ENCODE measurements at regions not wholly inside any gene's neighbourhood (a gene's known extent, or its start where the extent isn't known, plus 50 kb on each side); places are given as distances from the start of the nearest gene placed in this dataset.

DNA sequence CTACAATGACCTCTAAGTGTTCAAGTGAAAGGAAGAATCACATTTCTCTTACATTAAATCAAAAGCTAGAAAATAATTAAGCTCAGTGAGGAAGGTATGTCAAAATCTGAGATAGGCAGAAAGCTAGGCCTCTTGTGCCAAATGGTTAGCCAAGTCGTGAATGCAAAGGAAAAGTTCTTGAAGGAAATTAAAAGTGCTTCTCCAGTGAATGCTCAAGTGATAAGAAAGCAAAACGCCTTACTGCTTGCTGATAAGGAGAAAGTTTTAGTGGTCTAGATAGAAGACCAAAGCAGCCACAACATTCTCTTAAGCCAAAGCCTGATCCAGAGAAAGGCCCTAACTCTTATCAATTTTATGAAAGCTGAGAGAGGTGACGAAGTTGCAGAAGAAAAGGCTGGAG is 932.3 kb upstream of the ACVR2A start:
- no peaks in the 10 kb centered on the region for H3K9me3 Mint-ChIP-seq (ENCODE audit: unreplicated experiment)
- Histone ChIP-seq H3K9me3 (ENCODE audit: insufficient read depth, low read depth, low read length) (no peaks in the 10 kb centered on the region), H4K20me1 (ENCODE audit: insufficient read depth, low read length) (no peaks in the 10 kb centered on the region), H3K27ac (ENCODE audit: low read depth, low read length) (no peak overlapping the region), H3K79me2 (ENCODE audit: insufficient read depth, low read length) (no peaks in the 10 kb centered on the region), H3K4me3 (ENCODE audit: insufficient read depth, low read depth, low read length) (no peak overlapping the region), H3K9ac (ENCODE audit: low read length) (no peak overlapping the region), H3K4me2 (ENCODE audit: low read length) (no peak overlapping the region), H3K27me3 (ENCODE audit: insufficient read depth, low read length) (no peaks in the 10 kb centered on the region), H3K36me3 (ENCODE audit: insufficient read depth, low read length) (no peaks in the 10 kb centered on the region), H3K4me1 (ENCODE audit: insufficient read depth, low read length) (no peaks in the 10 kb centered on the region), H2AFZ (ENCODE audit: low read depth, low read length) (no peak overlapping the region)
- DNase-seq (ENCODE audit: low read depth) (no peak), FAIRE-seq (no peak)
- no peak overlapping the region for H3K4me3 Mint-ChIP-seq (ENCODE audit: unreplicated experiment)
- TF ChIP-seq, protein P1, sequence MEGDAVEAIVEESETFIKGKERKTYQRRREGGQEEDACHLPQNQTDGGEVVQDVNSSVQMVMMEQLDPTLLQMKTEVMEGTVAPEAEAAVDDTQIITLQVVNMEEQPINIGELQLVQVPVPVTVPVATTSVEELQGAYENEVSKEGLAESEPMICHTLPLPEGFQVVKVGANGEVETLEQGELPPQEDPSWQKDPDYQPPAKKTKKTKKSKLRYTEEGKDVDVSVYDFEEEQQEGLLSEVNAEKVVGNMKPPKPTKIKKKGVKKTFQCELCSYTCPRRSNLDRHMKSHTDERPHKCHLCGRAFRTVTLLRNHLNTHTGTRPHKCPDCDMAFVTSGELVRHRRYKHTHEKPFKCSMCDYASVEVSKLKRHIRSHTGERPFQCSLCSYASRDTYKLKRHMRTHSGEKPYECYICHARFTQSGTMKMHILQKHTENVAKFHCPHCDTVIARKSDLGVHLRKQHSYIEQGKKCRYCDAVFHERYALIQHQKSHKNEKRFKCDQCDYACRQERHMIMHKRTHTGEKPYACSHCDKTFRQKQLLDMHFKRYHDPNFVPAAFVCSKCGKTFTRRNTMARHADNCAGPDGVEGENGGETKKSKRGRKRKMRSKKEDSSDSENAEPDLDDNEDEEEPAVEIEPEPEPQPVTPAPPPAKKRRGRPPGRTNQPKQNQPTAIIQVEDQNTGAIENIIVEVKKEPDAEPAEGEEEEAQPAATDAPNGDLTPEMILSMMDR (IDR thresholded peaks at IDR 0.05; ENCODE audit: insufficient read depth, low read depth, low read length) = no peak
- no peak for TF ChIP-seq EZH2 (IDR thresholded peaks at IDR 0.05; ENCODE audit: insufficient read depth, low read length)
- no peak overlapping the region for H3K27ac Mint-ChIP-seq (ENCODE audit: unreplicated experiment)
- H3K4me1 Mint-ChIP-seq (ENCODE audit: low read depth, unreplicated experiment) = no peaks in the 10 kb centered on the region
- no peaks in the 10 kb centered on the region for H3K27me3 Mint-ChIP-seq (ENCODE audit: low read depth, unreplicated experiment)
- no peaks in the 10 kb centered on the region for H3K36me3 Mint-ChIP-seq (ENCODE audit: low read depth, unreplicated experiment)

DNA sequence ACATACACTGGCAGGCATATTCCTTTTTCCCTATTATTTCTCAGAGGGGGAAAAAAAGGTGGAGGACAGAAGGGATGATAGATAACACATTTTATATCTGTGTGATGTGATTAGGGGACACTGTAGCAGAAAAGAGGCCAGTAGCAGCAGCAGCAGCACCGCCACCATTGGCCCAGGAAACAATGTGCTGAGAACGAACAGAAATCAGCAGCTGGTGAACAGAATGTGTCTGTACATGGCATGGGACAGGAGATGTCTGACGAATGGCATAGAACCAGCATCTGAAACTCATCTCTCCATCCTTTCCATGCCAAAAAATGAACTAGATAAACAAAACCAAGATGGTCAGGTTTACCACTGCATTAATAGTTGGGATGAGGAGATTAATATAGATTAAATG is 936.1 kb upstream of the ACVR2A start:
- no peaks in the 10 kb centered on the region for H3K27me3 ChIP-seq (ENCODE audit: insufficient read depth, low read length)
- Mint-ChIP-seq H3K27ac (ENCODE audit: unreplicated experiment) (no peak overlapping the region), H3K9me3 (ENCODE audit: unreplicated experiment) (no peaks in the 10 kb centered on the region), H3K4me3 (ENCODE audit: unreplicated experiment) (no peak overlapping the region), H3K4me1 (ENCODE audit: low read depth, unreplicated experiment) (no peaks in the 10 kb centered on the region), H3K27me3 (ENCODE audit: low read depth, unreplicated experiment) (no peaks in the 10 kb centered on the region), H3K36me3 (ENCODE audit: low read depth, unreplicated experiment) (no peaks in the 10 kb centered on the region)
- H3K79me2 ChIP-seq (ENCODE audit: insufficient read depth, low read length) = no peaks in the 10 kb centered on the region
- H3K9ac ChIP-seq (ENCODE audit: low read length) = no peak overlapping the region
- H3K4me1 ChIP-seq (ENCODE audit: insufficient read depth, low read length) = no peaks in the 10 kb centered on the region
- no peak overlapping the region for H3K27ac ChIP-seq (ENCODE audit: low read depth, low read length)
- no peaks in the 10 kb centered on the region for H4K20me1 ChIP-seq (ENCODE audit: insufficient read depth, low read length)
- no peak overlapping the region for H3K4me2 ChIP-seq (ENCODE audit: low read length)
- H3K4me3 ChIP-seq (ENCODE audit: insufficient read depth, low read depth, low read length) = no peak overlapping the region
- no peak overlapping the region for H2AFZ ChIP-seq (ENCODE audit: low read depth, low read length)
- H3K9me3 ChIP-seq (ENCODE audit: insufficient read depth, low read depth, low read length) = no peaks in the 10 kb centered on the region
- DNase-seq (ENCODE audit: low read depth) = no peak
- TF ChIP-seq EZH2 (IDR thresholded peaks at IDR 0.05; ENCODE audit: insufficient read depth, low read length) = no peak
- TF ChIP-seq, protein P1 (IDR thresholded peaks at IDR 0.05; ENCODE audit: insufficient read depth, low read depth, low read length) = no peak
- no peak for FAIRE-seq
- no peaks in the 10 kb centered on the region for H3K36me3 ChIP-seq (ENCODE audit: insufficient read depth, low read length)

DNA sequence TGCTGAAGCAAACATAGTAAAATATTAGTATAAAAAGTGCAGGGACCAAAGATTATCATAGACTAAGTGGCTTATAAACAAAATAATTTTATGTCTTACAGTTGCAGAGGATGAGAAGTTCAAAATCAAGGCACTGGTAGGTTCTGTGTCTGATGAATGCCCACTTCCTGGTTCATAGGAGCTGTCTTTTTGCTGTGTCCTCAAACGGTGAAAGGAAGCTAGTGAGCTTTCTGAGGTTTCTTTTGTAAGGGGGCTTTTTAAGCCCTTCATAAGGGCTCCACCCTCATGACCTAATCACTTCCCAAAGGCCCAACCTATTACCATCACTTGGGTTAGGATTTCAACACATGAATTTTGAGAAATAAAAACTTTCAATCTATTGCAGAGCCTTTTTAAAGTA is 946.7 kb upstream of the ACVR2A start:
- H3K27me3 ChIP-seq (ENCODE audit: insufficient read depth, low read length) = no peaks in the 10 kb centered on the region
- no peaks in the 10 kb centered on the region for H3K27me3 Mint-ChIP-seq (ENCODE audit: low read depth, unreplicated experiment)
- no peak for FAIRE-seq

More for the DNA sequence above, 946.7 kb upstream of the ACVR2A start:
- no peaks in the 10 kb centered on the region for H3K79me2 ChIP-seq (ENCODE audit: insufficient read depth, low read length)
- DNase-seq (ENCODE audit: low read depth) = no peak
- no peak overlapping the region for H3K4me2 ChIP-seq (ENCODE audit: low read length)
- H3K4me3 Mint-ChIP-seq (ENCODE audit: unreplicated experiment) = no peak overlapping the region
- H3K4me1 ChIP-seq (ENCODE audit: insufficient read depth, low read length) = no peaks in the 10 kb centered on the region
- no peak overlapping the region for H3K27ac Mint-ChIP-seq (ENCODE audit: unreplicated experiment)
- no peaks in the 10 kb centered on the region for H3K36me3 ChIP-seq (ENCODE audit: insufficient read depth, low read length)
- H3K9me3 Mint-ChIP-seq (ENCODE audit: unreplicated experiment) = no peaks in the 10 kb centered on the region
- no peaks in the 10 kb centered on the region for H4K20me1 ChIP-seq (ENCODE audit: insufficient read depth, low read length)
- H2AFZ ChIP-seq (ENCODE audit: low read depth, low read length) = no peak overlapping the region
- H3K4me1 Mint-ChIP-seq (ENCODE audit: low read depth, unreplicated experiment) = no peaks in the 10 kb centered on the region
- no peaks in the 10 kb centered on the region for H3K36me3 Mint-ChIP-seq (ENCODE audit: low read depth, unreplicated experiment)
- TF ChIP-seq, protein P1 (IDR thresholded peaks at IDR 0.05; ENCODE audit: insufficient read depth, low read depth, low read length) = no peak
- no peak for TF ChIP-seq EZH2 (IDR thresholded peaks at IDR 0.05; ENCODE audit: insufficient read depth, low read length)
- H3K9ac ChIP-seq (ENCODE audit: low read length) = no peak overlapping the region
- no peak overlapping the region for H3K27ac ChIP-seq (ENCODE audit: low read depth, low read length)
- no peak overlapping the region for H3K4me3 ChIP-seq (ENCODE audit: insufficient read depth, low read depth, low read length)
- no peaks in the 10 kb centered on the region for H3K9me3 ChIP-seq (ENCODE audit: insufficient read depth, low read depth, low read length)

All from astrocyte (in vitro differentiated cells and primary cell).